ENCODE measurements at regions not wholly inside any gene's neighbourhood (a gene's known extent, or its start where the extent isn't known, plus 50 kb on each side); places are given as distances from the start of the nearest gene placed in this dataset.

- CTCF ChIA-PET, result no interaction called here
- Mint-ChIP-seq H3K36me3 (no peaks in the 10 kb centered on the region), H3K27ac (no peak overlapping the region), H3K4me1 (ENCODE audit: low read depth) (no peaks in the 10 kb centered on the region), H3K4me3 (no peak overlapping the region), H3K27me3 (no peaks in the 10 kb centered on the region), H3K9me3 (no peaks in the 10 kb centered on the region)
- POLR2A ChIA-PET, result no interaction called here
- no peak for DNase-seq
- intact Hi-C loops (cut with micrococcal nuclease), result no loop called here
Observed at GRCh38 chr2:145146691-145147090, 626.8 kb upstream of the ZEB2 start.

GRCh38 chr2:145144131-145144728 is 624.3 kb upstream of the ZEB2 start:
- Mint-ChIP-seq H3K27me3 (no peaks in the 10 kb centered on the region), H3K27ac (no peak overlapping the region), H3K36me3 (no peaks in the 10 kb centered on the region), H3K9me3 (no peaks in the 10 kb centered on the region), H3K4me1 (ENCODE audit: low read depth) (no peaks in the 10 kb centered on the region), H3K4me3 (no peak overlapping the region)
- intact Hi-C loops (cut with micrococcal nuclease), result no loop called here
- POLR2A ChIA-PET, result no interaction called here
- DNase-seq, result no peak
- CTCF ChIA-PET, result no interaction called here

DNA sequence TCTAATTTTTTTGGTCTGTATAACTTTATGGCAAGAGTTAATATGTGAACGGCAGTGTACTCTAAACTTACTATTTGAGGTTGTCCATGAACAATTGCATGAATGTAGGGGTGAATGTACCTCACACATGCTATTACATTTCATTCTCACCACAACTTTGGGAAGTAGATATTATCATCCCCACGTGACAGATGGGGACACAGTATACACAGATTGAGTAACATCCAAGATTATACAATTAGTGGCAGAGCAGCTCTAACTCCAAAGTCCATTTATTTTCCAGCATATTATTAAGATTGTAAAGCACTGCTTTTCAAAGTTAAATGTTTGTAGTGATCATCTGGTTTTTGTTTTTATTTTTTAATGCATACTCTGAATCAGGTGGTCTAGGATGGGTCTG is 622.1 kb upstream of the ZEB2 start:
- intact Hi-C loops (cut with micrococcal nuclease), result no loop called here
- no peak overlapping the region for H3K27ac Mint-ChIP-seq
- H3K4me3 Mint-ChIP-seq, result no peak overlapping the region
- DNase-seq, result no peak
- POLR2A ChIA-PET, result no interaction called here
- no peaks in the 10 kb centered on the region for H3K36me3 Mint-ChIP-seq
- no peaks in the 10 kb centered on the region for H3K4me1 Mint-ChIP-seq (ENCODE audit: low read depth)
- CTCF ChIA-PET, result no interaction called here
- no peaks in the 10 kb centered on the region for H3K27me3 Mint-ChIP-seq
- H3K9me3 Mint-ChIP-seq, result no peaks in the 10 kb centered on the region

DNA sequence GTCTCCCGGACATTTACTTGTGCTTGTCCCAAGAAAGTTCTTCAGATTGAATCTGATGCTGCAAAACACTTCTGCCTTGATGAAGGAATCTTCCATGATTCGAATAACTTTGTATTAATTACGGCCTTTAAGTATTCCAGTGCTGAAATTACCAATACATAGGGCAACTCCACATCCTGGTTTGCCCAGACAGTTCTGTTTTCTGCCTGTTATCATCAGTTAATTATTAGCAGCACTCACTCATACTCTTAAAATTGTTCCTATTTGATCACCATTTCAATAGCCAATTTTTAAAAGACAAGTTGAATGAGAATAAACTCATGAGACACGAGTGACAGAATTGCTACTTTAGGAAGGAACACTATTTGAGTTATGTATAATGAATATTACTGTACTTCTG is 620.7 kb upstream of the ZEB2 start:
- H3K27ac Mint-ChIP-seq, result no peak overlapping the region
- H3K27me3 Mint-ChIP-seq, result no peaks in the 10 kb centered on the region
- CTCF ChIA-PET, result no interaction called here
- H3K9me3 Mint-ChIP-seq, result no peaks in the 10 kb centered on the region
- intact Hi-C loops (cut with micrococcal nuclease), result no loop called here
- H3K36me3 Mint-ChIP-seq, result no peaks in the 10 kb centered on the region
- no peak overlapping the region for H3K4me3 Mint-ChIP-seq
- POLR2A ChIA-PET, result no interaction called here
- no peaks in the 10 kb centered on the region for H3K4me1 Mint-ChIP-seq (ENCODE audit: low read depth)
- DNase-seq, result no peak

GRCh38 chr2:145138626-145139025 is 618.7 kb upstream of the ZEB2 start:
- Mint-ChIP-seq H3K9me3 (no peaks in the 10 kb centered on the region), H3K27me3 (no peaks in the 10 kb centered on the region), H3K4me3 (no peak overlapping the region), H3K4me1 (ENCODE audit: low read depth) (no peaks in the 10 kb centered on the region), H3K27ac (no peak overlapping the region), H3K36me3 (no peaks in the 10 kb centered on the region)
- intact Hi-C loops (cut with micrococcal nuclease), result no loop called here
- ChIA-PET POLR2A (no interaction called here), CTCF (no interaction called here)
- no peak for DNase-seq

DNA sequence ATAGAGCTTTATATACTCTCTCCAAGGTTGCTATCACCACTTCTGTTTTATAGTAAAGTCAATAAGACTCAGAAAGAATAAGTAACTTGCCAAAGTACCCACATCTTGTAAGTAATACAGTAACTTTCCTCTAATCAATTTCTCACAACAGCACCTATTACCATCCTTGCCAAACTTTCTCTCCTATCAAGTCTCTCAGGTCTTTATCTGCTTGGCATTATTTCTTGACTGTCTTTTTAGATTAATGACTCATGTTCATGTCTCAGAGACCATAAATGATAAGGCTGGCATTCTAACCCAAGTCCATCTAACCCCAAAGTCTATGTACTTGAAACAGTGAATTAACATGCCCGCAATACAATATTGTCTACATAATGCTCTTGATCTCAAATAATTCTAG is 618.0 kb upstream of the ZEB2 start:
- POLR2A ChIA-PET, result no interaction called here
- Mint-ChIP-seq H3K36me3 (no peaks in the 10 kb centered on the region), H3K27me3 (no peaks in the 10 kb centered on the region), H3K4me1 (ENCODE audit: low read depth) (no peaks in the 10 kb centered on the region), H3K9me3 (no peaks in the 10 kb centered on the region), H3K27ac (no peak overlapping the region), H3K4me3 (no peak overlapping the region)
- CTCF ChIA-PET, result no interaction called here
- no peak for DNase-seq
- intact Hi-C loops (cut with micrococcal nuclease), result no loop called here

GRCh38 chr2:145137211-145137610 is 617.3 kb upstream of the ZEB2 start:
- intact Hi-C loops (cut with micrococcal nuclease), result no loop called here
- H3K4me1 Mint-ChIP-seq (ENCODE audit: low read depth), result no peaks in the 10 kb centered on the region
- no peaks in the 10 kb centered on the region for H3K9me3 Mint-ChIP-seq
- no peak overlapping the region for H3K27ac Mint-ChIP-seq
- CTCF ChIA-PET, result no interaction called here
- no peak for DNase-seq
- no peaks in the 10 kb centered on the region for H3K36me3 Mint-ChIP-seq
- POLR2A ChIA-PET, result no interaction called here
- no peaks in the 10 kb centered on the region for H3K27me3 Mint-ChIP-seq
- H3K4me3 Mint-ChIP-seq, result no peak overlapping the region

DNA sequence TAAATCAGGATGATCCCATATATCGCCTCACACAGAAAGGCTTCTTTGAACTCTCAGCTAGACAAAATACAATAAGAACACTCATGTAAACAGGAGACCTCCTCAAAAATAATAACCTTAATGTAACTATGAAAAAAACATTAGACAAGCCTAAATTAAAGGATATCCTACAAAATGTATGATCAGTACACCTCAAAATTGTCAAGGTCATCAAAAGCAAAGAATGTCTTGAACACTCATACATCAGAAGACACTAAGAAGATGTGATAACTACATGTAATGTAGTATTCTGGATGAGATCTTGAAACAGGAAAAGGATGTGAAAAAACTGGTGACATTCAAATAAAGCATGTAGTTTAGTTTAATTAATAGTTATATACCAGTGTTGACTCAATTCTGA is 616.8 kb upstream of the ZEB2 start:
- no peak overlapping the region for H3K4me3 Mint-ChIP-seq
- ChIA-PET POLR2A (no interaction called here), CTCF (no interaction called here)
- no peaks in the 10 kb centered on the region for H3K4me1 Mint-ChIP-seq (ENCODE audit: low read depth)
- H3K36me3 Mint-ChIP-seq, result no peaks in the 10 kb centered on the region
- no peak overlapping the region for H3K27ac Mint-ChIP-seq
- intact Hi-C loops (cut with micrococcal nuclease), result no loop called here
- no peaks in the 10 kb centered on the region for H3K27me3 Mint-ChIP-seq
- DNase-seq, result no peak
- H3K9me3 Mint-ChIP-seq, result no peaks in the 10 kb centered on the region

DNA sequence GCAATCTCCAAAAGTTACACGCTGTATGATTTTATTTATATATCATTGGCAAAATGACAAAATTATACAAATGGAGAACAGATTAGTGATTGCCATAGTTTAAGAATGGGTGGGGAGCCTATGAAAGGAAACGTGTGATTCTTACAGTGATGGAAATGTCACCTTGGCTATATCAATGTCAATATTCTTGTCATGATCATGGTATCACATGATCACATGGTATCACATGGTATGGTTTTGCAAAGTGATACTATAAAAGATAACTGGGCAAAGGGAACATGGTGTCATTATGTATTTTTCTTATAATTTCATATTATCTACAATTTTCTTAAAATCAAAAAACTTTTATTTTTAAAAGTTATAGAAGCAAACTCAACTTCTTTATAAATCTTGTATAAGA is 606.2 kb upstream of the ZEB2 start:
- Mint-ChIP-seq H3K27ac (no peak overlapping the region), H3K27me3 (no peaks in the 10 kb centered on the region), H3K4me1 (ENCODE audit: low read depth) (no peaks in the 10 kb centered on the region), H3K9me3 (no peaks in the 10 kb centered on the region), H3K4me3 (no peak overlapping the region), H3K36me3 (no peaks in the 10 kb centered on the region)
- intact Hi-C loops (cut with micrococcal nuclease), result no loop called here
- DNase-seq, result no peak
- POLR2A ChIA-PET, result no interaction called here
- CTCF ChIA-PET, result no interaction called here

- POLR2A ChIA-PET, result no interaction called here
- H3K36me3 Mint-ChIP-seq, result no peaks in the 10 kb centered on the region
- no peaks in the 10 kb centered on the region for H3K27me3 Mint-ChIP-seq
- H3K4me3 Mint-ChIP-seq, result no peak overlapping the region
- DNase-seq, result no peak
- intact Hi-C loops (cut with micrococcal nuclease), result no loop called here
- no peaks in the 10 kb centered on the region for H3K9me3 Mint-ChIP-seq
- H3K27ac Mint-ChIP-seq, result no peak overlapping the region
- H3K4me1 Mint-ChIP-seq (ENCODE audit: low read depth), result no peaks in the 10 kb centered on the region
- CTCF ChIA-PET, result no interaction called here
Observed at GRCh38 chr2:145124085-145124484, 604.2 kb upstream of the ZEB2 start.

DNA sequence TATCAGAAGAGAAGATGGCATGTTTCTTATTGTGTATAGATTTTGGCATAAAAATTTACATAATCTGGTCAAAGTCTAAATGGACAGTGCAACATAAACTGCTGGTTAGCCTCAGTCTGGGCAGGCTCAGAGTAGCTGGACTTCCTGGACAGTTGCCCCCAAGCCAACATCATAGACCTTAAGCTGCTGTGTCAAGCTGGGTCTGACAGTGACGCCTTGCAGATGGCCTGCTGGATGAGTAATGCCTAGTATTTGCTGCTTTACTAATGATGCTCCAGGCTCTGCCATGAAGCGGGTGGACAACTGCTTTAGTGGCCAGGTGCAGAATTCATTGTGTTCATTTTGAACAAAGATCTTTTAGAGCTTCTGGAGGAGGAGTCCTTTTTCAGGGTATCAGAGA is 603.7 kb upstream of the ZEB2 start:
- Mint-ChIP-seq H3K4me1 (ENCODE audit: low read depth) (no peaks in the 10 kb centered on the region), H3K9me3 (no peaks in the 10 kb centered on the region), H3K27me3 (no peaks in the 10 kb centered on the region), H3K36me3 (no peaks in the 10 kb centered on the region), H3K4me3 (no peak overlapping the region), H3K27ac (no peak overlapping the region)
- CTCF ChIA-PET, result no interaction called here
- POLR2A ChIA-PET, result no interaction called here
- intact Hi-C loops (cut with micrococcal nuclease), result no loop called here
- no peak for DNase-seq

DNA sequence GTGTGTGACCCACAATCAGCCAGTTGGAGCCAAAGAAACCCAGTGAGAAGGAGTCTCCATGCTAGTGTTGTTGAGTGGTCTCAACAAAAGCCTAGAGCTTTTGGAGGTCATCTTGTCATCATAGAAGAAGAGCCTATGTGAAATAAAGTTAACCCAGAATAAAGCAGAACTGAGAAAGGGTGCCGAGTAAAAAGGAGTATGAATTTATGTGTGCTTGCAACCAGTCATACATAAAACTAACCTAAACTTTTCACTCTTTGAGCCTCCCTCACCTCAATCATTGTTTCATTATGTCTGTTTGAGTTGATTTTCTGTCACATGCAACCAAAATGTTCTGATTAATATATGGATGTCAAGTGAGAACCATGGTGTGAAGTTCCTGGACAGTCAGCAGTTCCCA is 599.3 kb upstream of the ZEB2 start:
- H3K27ac Mint-ChIP-seq, result no peak overlapping the region
- POLR2A ChIA-PET, result no interaction called here
- H3K4me1 Mint-ChIP-seq (ENCODE audit: low read depth), result no peaks in the 10 kb centered on the region
- intact Hi-C loops (cut with micrococcal nuclease), result no loop called here
- no peak for DNase-seq
- CTCF ChIA-PET, result no interaction called here
- H3K9me3 Mint-ChIP-seq, result peaks cover 2% of the 10 kb centered on the region
- no peaks in the 10 kb centered on the region for H3K27me3 Mint-ChIP-seq
- no peaks in the 10 kb centered on the region for H3K36me3 Mint-ChIP-seq
- no peak overlapping the region for H3K4me3 Mint-ChIP-seq

DNA sequence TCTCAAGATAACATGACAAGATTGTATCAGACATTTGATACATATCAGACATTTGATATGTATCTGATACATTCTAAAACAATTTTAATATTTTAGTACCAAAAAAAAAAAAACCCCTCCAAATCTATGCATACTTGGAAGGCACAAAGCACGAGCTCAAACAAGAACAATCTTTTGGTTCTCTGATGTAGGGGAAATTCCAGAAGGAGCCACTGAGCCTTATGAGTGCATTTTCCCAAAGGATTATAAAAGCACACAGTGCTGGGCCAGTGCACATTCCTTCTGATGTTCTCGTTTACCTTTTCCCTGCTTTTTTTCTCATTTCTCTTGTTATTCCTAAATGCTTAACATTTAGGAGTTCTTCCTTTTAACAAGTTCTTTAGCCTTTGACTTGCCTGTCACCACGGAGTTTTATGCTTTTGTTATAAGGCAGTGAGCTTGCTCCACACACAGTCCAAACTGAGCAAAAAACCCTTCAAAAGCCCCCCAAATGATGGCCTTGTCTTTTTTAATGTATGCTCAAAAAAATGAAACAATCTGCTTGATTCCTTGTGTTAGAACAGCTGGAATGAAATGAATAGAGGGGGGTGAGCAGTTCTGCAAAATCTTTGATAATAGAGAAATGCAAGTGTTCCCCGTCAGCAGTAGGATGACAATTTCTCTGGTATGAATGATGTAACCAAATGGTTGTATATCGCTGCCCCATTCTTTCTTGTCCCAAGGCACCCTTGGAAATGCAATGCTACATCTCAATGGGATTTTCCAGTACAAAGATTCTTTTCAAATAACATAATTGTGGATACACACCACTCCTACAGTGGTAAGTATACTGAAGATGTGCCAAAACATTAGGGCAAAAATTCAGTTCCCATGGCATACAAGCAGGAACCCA is 597.2 kb upstream of the ZEB2 start:
- no peak overlapping the region for H3K4me3 Mint-ChIP-seq
- H3K36me3 Mint-ChIP-seq, result no peaks in the 10 kb centered on the region
- intact Hi-C loops (cut with micrococcal nuclease), result no loop called here
- no peak overlapping the region for H3K27ac Mint-ChIP-seq
- DNase-seq, result no peak
- H3K4me1 Mint-ChIP-seq (ENCODE audit: low read depth), result no peaks in the 10 kb centered on the region
- POLR2A ChIA-PET, result no interaction called here
- CTCF ChIA-PET, result no interaction called here
- no peaks in the 10 kb centered on the region for H3K27me3 Mint-ChIP-seq
- peaks cover 2% of the 10 kb centered on the region for H3K9me3 Mint-ChIP-seq
